ENCODE measurements at regions not wholly inside any gene's neighbourhood (a gene's known extent, or its start where the extent isn't known, plus 50 kb on each side); places are given as distances from the start of the nearest gene placed in this dataset.

- no peak for TF ChIP-seq EZH2 (optimal IDR thresholded peaks at IDR 0.05; ENCODE audit: low read depth, low read length)
- no peak for TF ChIP-seq CTCF (IDR thresholded peaks at IDR 0.05; ENCODE audit: low read length)
- no peak for TF ChIP-seq EZH2phosphoT487 (IDR thresholded peaks at IDR 0.05; ENCODE audit: low read length)
Measured at GRCh38 chr7:21071561-21072501, 285.1 kb upstream of the SP8 start.

All from MM.1S (cell line).